Panc1 (cell line): ENCODE measurements at regions not wholly inside any gene's neighbourhood (a gene's known extent, or its start where the extent isn't known, plus 50 kb on each side); places are given as distances from the start of the nearest gene placed in this dataset.

ENCODE experiments used
- ATAC-seq: fragments of 200-7000 bp; cut with Tn5 transposase; 2 replicates; pipeline ENCODE4 v1.9.1; 2020; ENCODE audit warnings: mild to moderate bottlenecking, moderate library complexity
- BruUV-seq: library from RNA; stranded (reverse); fragments of 400-500 nt; replicated peaks from 2 replicates; lab custom pipeline; 2021; lab: Mats Ljungman, UMichigan
- CTCF ChIA-PET: fragments of 300-600 bp; sonication (Branson Sonifier 250); formaldehyde crosslinking; loops from one replicate; lab custom pipeline; 2022; ENCODE audit warnings: antibody characterized with exemption; lab: Charles Lee
- POLR2A ChIA-PET: fragments of 300-600 bp; sonication (Branson Sonifier 250); formaldehyde crosslinking; loops from one replicate; lab custom pipeline; 2022; ENCODE audit warnings: antibody characterized with exemption; lab: Charles Lee
- DNase-seq: peaks from one replicate; pipeline ENCODE4 v3.0.0-alpha.2; 2010; ENCODE audit warnings: low read depth, low spot score
- H3K27ac ChIP-seq: 2 replicates; pipeline ENCODE4 v1.5.1; 2011; ENCODE audit warnings: mild to moderate bottlenecking, low read length, inconsistent platforms
- H3K27me3 ChIP-seq: fragments of 200-500 bp; sonication (Bioruptor generic); 2 replicates; pipeline ENCODE4 v1.6.0; 2014; ENCODE audit warnings: low read length, inconsistent platforms; ENCODE audit not compliant: control insufficient read depth, insufficient read depth
- H3K36me3 ChIP-seq: fragments of 200-500 bp; sonication (Bioruptor generic); 2 replicates; pipeline ENCODE4 v1.5.1; 2014; ENCODE audit warnings: inconsistent platforms, mild to moderate bottlenecking, low read length, moderate library complexity; ENCODE audit not compliant: control insufficient read depth, insufficient read depth
- H3K4me1 ChIP-seq: 2 replicates; pipeline ENCODE4 v1.5.1; 2011; ENCODE audit warnings: inconsistent platforms, mild to moderate bottlenecking, low read length, moderate library complexity; ENCODE audit not compliant: control insufficient read depth, insufficient read depth
- H3K4me3 ChIP-seq, 2 experiments: 2 replicates each; pipeline ENCODE4 v1.5.1; 2011 to 2012; ENCODE audit warnings: low read depth in 2 of 2, low read length in 2 of 2, mild to moderate bottlenecking in 2 of 2, inconsistent platforms in 1 of 2, moderate library complexity in 1 of 2
- H3K9me3 ChIP-seq: fragments of 200-500 bp; sonication (Bioruptor generic); 2 replicates; pipeline ENCODE4 v1.5.1; 2014; ENCODE audit warnings: low read depth, mild to moderate bottlenecking, inconsistent platforms, low read length, moderate library complexity; ENCODE audit not compliant: control insufficient read depth, insufficient read depth
- CTCF ChIP-seq: fragments of 450-650 bp; IDR thresholded peaks from 2 replicates; pipeline ENCODE4 v1.5.1; 2017; ENCODE audit warnings: mild to moderate bottlenecking
- POLR2AphosphoS5 ChIP-seq: IDR thresholded peaks from 2 replicates; pipeline ENCODE4 v1.6.1; 2012; ENCODE audit warnings: mild to moderate bottlenecking, low read depth, low read length, moderate library complexity
- REST ChIP-seq, 2 experiments: IDR thresholded peaks; 2 replicates each; pipeline ENCODE4 v1.6.1; 2011 to 2012; ENCODE audit warnings: low read depth in 2 of 2, control low read depth in 1 of 2, low read length in 1 of 2, mild to moderate bottlenecking in 1 of 2, moderate library complexity in 1 of 2; ENCODE audit not compliant: insufficient read depth in 1 of 2
- SIN3A ChIP-seq: IDR thresholded peaks from 2 replicates; pipeline ENCODE4 v1.6.1; 2012; ENCODE audit warnings: low read depth, mild to moderate bottlenecking, low read length, moderate library complexity, borderline replicate concordance; ENCODE audit not compliant: insufficient read depth
- TCF7L2 ChIP-seq: IDR thresholded peaks from 2 replicates; pipeline ENCODE4 v1.6.1; 2011; ENCODE audit warnings: mild to moderate bottlenecking, low read depth, low read length, inconsistent platforms
- in situ Hi-C: cut with HindIII; loops from 2 replicates; pipeline ENCODE4 v1.10.0; 2016; ENCODE audit warnings: low sequenced_read_pairs, low pct_unique_long_range_greater_than_20kb
- intact Hi-C: fragments of 100-400 bp; cut with micrococcal nuclease; formaldehyde crosslinking; loops from one replicate; pipeline ENCODE4 v1.10.0; 2022; ENCODE audit not compliant: unreplicated experiment

- no TSS peak for BruUV-seq
- H3K9me3 ChIP-seq = no peaks in the 10 kb centered on the region
- no peaks in the 10 kb centered on the region for H3K27me3 ChIP-seq
- no peak for ATAC-seq
- no peaks in the 10 kb centered on the region for H3K36me3 ChIP-seq
- ChIA-PET CTCF (no interaction called here), POLR2A (no interaction called here)
- no peak overlapping the region for H3K27ac ChIP-seq
- TF ChIP-seq REST (IDR thresholded peaks at IDR 0.05; ENCODE audit: insufficient read depth in 1 of 2, low read depth in 2 of 2, low read length in 1 of 2) (no peak), SIN3A (no peak), POLR2AphosphoS5 (no peak), CTCF (no peak), TCF7L2 (no peak)
- DNase-seq = no peak
- no peaks in the 10 kb centered on the region for H3K4me1 ChIP-seq
- H3K4me3 ChIP-seq = no peak overlapping the region
- in situ Hi-C loops (no loop called here), intact Hi-C loops (no loop called here)
Measured at GRCh38 chr6:18720075-18720474, 332.9 kb downstream of the RNF144B start.

- no peaks in the 10 kb centered on the region for H3K36me3 ChIP-seq
- H3K27ac ChIP-seq = no peak overlapping the region
- DNase-seq = no peak
- intact Hi-C loops = no loop called here
- in situ Hi-C loops = no loop called here
- no peak overlapping the region for H3K4me3 ChIP-seq
- CTCF ChIA-PET = no interaction called here
- H3K27me3 ChIP-seq = no peaks in the 10 kb centered on the region
- no peak for ATAC-seq
- no TSS peak for BruUV-seq
- H3K9me3 ChIP-seq = no peaks in the 10 kb centered on the region
- H3K4me1 ChIP-seq = no peaks in the 10 kb centered on the region
- TF ChIP-seq SIN3A (no peak), CTCF (no peak), REST (IDR thresholded peaks at IDR 0.05; ENCODE audit: insufficient read depth in 1 of 2, low read depth in 2 of 2, low read length in 1 of 2) (no peak), TCF7L2 (no peak), POLR2AphosphoS5 (no peak)
- POLR2A ChIA-PET = no interaction called here
Measured at GRCh38 chr6:18724056-18724455, 336.9 kb downstream of the RNF144B start.
